Fibroblast of mammary gland (primary cell): ENCODE measurements at regions not wholly inside any gene's neighbourhood (a gene's known extent, or its start where the extent isn't known, plus 50 kb on each side); places are given as distances from the start of the nearest gene placed in this dataset.
"Not testable (repeated sequence)": the region's sequence is repeated elsewhere in the genome, so short reads cannot be mapped to it uniquely, and the experiment has no call there.

Source experiments
- DNase-seq: peaks from one replicate; pipeline ENCODE4 v3.0.0-alpha.2; 2010; ENCODE audit warnings: low read depth
- H3K4me3 ChIP-seq: 2 replicates; pipeline ENCODE4 v1.5.1; 2011; ENCODE audit warnings: low read depth, mild to moderate bottlenecking, low read length, moderate library complexity; ENCODE audit not compliant: control insufficient read depth
- CTCF ChIP-seq: conservative IDR thresholded peaks from 2 replicates; pipeline ENCODE4 v1.5.1; 2011; ENCODE audit warnings: low read depth, low read length, inconsistent platforms; ENCODE audit not compliant: control insufficient read depth, insufficient read depth

- DNase-seq, result no peak
- no peak for TF ChIP-seq CTCF
- no peak overlapping the region for H3K4me3 ChIP-seq
Measured at GRCh38 chr5:158049459-158049858, 190.5 kb upstream of the CLINT1 start.

DNA sequence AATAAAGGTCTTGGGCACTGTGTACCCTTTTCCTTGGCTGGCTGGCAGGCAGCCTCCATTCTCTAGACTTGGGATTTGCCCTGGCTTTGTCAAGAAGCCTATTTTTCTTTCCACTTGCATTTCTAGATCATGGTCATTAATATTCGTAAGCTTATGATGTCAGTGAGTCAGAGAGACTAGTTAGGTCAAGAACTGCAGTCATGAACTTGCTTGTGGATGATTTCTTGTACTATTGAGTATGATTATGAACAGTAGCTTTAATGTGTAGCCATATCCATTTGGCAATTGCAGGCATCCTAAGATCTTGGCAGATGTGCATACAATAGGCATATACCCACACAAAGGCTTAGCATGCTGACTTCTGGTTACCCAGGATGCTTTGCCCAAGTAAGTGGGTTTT is 186.8 kb upstream of the CLINT1 start:
- no peak overlapping the region for H3K4me3 ChIP-seq
- no peak for DNase-seq
- TF ChIP-seq CTCF, result no peak

DNA sequence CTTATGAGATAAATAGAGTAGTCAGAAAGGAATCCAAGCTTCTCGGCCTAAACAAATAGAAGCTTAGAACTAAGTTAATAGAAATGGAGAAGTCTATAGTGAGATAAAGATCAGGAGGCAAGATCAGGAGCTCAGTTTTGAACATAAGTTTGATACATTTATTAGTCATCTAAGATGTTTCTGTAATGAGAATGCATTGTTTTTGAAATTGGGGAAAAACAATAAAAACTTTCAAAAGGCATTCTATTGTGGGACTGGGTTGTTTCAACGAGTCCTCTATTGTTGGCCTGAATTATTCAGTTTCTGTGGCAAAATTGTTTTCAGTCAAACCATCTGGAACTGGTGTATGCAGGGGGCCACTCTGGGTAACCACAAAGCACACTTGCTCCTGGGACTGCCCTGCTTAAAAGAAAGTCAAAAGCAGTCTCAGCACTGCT is 181.0 kb upstream of the CLINT1 start:
- no peak for DNase-seq
- H3K4me3 ChIP-seq, result no peak overlapping the region
- TF ChIP-seq CTCF, result no peak

- DNase-seq, result no peak
- TF ChIP-seq CTCF, result no peak
- no peak overlapping the region for H3K4me3 ChIP-seq
Measured at GRCh38 chr5:158039441-158039840, 180.5 kb upstream of the CLINT1 start.

- not testable (repeated sequence) for H3K4me3 ChIP-seq, DNase-seq
Measured at GRCh38 chr5:158036983-158037595, 178.1 kb upstream of the CLINT1 start.

DNA sequence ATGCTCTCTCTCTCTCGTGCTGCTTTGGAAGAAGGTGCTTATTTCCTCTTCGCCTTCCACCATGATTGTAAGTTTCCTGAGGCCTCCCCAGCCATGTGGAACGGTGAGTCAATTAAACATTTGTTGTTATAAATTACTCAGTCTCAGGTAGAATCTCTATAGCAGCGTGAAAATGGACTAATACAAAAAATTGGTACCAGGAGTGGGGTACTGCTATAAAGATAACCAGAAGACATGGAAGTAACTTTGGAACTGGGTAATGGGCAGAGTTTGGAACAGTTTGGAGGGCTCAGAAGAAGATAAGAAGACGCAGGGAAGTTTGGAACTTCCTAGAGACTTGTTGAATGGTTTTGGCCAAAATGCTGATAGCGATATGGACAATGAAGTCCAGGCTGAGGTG is 175.6 kb upstream of the CLINT1 start:
- not testable (repeated sequence) for H3K4me3 ChIP-seq, DNase-seq

DNA sequence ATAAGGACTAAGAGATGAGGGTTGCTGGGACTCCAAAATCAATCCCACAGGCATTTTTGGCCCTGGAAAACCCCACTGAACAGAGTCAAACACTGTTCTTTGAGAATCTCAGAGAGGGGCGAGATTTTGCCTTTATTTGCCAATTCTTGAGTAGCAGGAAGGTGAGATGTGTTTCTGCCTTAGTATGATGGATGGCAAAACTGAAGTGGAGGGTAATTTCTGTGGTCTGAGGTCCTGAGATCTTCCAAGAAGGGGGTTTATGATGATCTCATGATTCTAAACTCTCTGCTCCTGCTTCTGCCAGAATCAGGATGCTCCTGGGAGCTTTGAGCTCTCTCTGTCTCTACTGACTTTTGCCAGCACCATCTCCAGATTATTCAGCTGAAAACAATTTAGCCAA is 174.8 kb upstream of the CLINT1 start:
- DNase-seq, result no peak
- no peak for TF ChIP-seq CTCF
- H3K4me3 ChIP-seq, result no peak overlapping the region

- no peak for TF ChIP-seq CTCF
- no peak for DNase-seq
- H3K4me3 ChIP-seq, result no peak overlapping the region
Measured at GRCh38 chr5:158033076-158033475, 174.1 kb upstream of the CLINT1 start.
